HG03108 (cell line): ENCODE measurements at regions not wholly inside any gene's neighbourhood (a gene's known extent, or its start where the extent isn't known, plus 50 kb on each side); places are given as distances from the start of the nearest gene placed in this dataset.
"Not testable (repeated sequence)": the region's sequence is repeated elsewhere in the genome, so short reads cannot be mapped to it uniquely, and the experiment has no call there.

ENCODE experiments used
- ATAC-seq: cut with Tn5 transposase; IDR thresholded peaks from one replicate; pipeline ENCODE4 v1.9.1; 2021; ENCODE audit warnings: moderate library complexity; ENCODE audit not compliant: unreplicated experiment

DNA sequence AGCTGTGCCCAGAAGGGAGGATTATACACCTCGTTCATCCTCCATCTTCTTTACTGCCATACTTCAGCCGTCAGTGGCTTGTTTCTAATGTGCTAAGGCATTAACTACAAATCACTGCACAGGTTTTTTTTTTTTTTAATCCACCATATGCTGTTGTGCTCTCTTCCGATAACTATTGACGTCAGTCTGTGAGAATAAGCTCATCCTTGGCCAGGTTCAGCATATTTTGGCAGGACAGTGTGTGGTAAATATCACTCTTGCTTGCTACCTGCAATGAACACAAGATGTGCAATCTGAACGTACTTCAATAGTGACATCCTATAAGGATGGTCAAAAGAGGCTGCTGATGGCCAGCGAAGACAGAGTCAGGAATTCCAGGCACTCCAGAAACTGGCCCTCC, 2030.7 kb upstream of the PCDH20 start:
- no peak for ATAC-seq

DNA sequence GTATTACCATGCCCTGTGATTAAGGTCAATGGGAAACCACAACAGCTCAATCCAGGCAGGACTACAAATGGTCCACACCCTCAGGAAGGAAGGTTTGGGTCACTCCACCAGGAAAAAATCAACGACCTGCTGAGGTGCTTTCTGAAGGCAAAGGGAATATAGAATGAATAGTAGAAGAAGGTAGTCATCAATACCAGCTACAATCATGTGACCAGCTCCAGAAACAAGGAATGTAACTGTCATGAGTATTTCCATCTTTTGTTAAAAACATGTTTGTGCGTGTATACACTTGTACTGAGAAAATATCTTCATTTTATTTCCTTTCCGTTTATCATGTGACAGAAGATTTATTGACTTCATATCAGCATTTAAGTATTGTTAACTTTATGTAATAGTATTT, 2028.6 kb upstream of the PCDH20 start:
- not testable (repeated sequence) for ATAC-seq

DNA sequence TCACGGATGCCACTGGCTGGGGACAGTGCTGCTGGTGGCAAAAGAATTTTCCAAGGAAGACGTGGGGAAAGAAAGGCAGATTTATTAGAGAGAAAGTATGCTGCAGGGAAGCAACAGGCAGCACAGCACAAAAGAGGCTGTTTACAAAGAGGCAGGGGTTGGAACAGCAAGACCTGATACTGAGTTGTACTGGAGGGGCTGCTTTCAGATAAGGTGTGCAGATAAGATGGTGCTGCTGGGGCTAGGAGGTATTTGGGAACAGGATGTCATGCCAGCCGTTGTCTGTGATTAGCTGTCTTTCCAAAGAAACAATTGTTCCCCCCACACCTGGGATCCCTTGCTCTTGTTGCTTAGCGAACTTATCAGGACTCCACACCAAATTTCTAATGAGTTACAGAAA, 2023.3 kb upstream of the PCDH20 start:
- ATAC-seq, result no peak

DNA sequence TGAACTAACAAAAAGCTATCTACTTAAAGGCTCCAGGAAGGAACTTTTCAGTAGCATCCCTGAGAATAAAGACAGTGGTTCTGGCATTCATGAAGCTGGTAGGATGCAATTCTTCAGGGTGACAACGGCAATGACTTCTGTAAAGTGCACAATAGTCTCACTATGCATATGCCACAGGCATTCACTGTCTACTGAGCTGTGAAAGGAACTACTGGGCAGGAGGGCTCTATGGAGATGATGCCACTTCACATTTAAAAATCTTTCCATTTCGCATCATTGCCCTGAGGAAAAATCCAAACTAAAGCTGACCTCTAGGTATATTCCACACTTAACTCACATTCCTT, 2020.6 kb upstream of the PCDH20 start:
- ATAC-seq, result no peak

DNA sequence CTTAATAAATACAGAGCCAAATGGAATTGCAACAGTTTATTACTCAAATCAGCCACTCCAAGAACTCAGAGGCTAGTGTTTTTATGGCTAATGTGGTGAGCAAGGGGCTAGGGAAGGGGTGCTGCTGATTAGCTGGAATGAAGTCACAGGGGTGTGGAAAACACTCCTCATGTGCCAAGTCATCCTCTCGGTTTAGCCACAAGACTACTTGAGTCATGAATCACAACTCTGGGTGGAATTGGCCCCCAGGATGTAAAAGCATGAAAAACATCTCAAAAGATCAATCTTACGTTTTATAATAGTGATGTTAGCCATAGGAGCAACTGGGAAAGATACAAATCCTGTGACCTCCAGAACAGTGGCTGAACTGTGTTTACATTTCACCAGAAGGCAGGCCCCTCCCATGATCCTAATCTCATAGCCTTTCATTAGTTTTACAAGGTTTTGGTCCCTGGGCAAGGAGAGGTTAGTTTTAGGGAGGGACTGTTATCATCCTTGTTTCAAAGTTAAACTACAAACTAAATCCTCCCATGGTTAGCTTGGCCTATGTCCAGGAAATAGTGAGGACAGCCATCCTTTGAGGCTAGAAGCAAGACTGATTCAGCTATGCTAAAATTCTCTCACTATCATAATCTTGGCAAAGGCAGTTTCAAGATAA, 2020.1 kb upstream of the PCDH20 start:
- ATAC-seq, result no peak

DNA sequence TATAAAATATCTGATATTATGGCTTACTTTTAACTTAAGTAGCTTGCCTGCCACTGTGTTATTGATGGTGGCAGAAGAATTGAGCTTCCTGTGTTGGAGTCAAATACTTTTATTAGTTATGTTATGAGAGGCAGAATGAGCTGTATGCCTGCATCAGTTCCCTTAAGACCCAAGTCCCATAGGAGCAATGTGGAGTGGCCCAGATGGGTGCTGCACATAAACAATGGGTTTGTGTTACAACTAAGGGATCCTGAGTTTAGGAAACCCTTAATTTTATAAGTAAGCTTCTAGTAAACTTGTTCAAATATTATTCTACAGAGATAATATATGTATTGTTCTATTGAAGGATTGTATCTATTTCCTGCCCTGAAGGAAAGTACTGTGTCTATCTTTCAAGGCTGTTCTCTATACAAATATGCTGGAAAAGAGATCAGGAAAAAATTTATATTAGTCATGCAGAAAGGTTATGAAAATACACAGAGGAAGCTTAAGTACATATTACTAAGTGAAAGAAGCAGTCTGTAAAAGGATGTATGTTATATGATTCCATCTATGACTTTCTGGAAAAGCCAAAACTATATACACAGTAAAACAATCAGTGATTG, 2018.0 kb upstream of the PCDH20 start:
- ATAC-seq, result no peak

DNA sequence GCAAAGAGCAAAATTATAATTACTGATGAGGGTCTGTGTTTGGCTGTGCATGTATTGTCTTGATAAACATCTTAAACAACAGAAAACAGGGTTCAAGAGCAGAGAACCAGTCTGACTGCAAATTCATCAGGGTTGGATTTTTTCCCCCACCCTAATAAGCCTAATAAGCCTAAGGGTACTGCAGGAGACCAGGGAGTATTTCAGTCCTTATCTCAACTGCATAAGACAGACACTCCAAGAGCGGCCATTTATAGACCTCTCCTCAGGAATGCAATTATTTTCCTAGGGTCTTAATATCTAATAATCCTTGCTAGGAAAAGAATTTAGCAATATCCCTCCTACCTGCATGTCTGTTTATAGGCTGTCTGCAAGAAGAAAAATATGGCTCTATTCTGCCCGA, 2011.5 kb upstream of the PCDH20 start:
- no peak for ATAC-seq

DNA sequence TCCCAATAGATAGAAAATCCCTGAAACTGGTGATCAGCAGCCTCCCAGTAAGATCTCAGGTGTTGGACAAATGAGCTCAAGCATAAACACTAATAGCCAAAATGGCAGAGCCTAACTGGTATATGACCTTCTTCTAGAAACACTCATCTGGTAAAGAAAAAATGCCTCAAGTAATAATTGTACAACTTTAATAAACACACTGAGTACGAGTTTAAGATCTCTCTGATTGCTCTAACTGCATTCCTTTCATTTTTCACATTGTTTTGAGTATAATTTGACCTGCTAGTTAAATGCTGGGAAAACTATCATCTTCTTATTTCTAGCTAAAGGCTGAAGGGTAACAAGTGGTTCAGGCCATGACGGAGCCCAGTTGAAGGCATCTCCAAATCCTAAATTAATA, 2009.5 kb upstream of the PCDH20 start:
- no peak for ATAC-seq

DNA sequence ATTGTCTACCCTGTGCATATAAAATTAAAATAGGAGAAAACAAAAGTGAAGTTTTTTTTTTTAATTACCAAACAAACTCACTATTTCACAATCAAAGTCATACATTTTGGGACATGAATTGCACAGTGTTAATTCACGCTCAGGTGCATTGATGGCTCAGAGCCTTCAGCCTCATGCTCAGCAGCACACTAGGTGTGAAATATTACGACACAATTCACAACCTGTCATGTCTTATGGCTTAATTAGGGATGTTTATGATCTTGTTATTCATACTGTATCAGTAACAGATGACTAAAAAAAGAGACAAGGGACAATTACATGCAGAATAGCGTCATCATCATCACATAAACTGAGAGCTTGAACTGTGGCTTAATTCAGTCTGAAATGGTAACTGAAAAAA, 2005.5 kb upstream of the PCDH20 start:
- ATAC-seq, result no peak

DNA sequence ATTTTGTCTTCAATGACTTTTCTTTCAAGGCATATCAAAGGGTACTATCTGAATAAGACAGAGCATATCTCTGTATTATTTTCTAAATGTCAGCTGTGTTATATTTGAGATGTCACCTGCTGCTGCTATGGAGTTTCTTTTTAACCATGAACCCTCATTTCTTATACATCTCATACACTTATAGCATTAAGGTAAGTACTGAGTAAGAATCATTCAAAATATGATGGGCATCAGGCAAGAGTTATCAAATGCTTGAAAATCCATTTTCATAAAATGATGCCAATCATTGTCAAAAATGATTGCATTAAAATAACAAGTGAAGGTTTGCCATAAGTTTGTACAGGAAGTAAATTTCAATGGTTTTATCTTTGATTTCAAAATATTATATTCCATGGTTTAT, 2005.0 kb upstream of the PCDH20 start:
- ATAC-seq, result no peak

DNA sequence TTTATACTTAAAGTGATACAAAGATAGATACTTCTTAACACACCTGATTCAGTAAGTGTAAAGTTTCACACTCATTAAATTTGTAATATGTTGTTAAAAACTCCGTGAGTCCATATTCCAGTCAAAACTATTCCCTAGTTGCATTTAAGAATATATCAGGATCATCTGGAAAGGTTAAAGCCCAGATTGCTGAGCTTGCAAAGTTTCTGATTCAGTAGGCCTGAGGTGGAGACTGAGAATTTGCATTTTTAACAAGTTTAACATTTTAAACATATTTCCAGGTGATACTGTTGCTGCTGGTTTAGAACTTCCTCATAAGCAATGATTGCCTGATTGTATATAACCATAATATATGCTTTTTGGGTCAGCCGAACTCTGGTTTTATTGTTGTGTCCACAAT, 1998.6 kb upstream of the PCDH20 start:
- ATAC-seq, result no peak

DNA sequence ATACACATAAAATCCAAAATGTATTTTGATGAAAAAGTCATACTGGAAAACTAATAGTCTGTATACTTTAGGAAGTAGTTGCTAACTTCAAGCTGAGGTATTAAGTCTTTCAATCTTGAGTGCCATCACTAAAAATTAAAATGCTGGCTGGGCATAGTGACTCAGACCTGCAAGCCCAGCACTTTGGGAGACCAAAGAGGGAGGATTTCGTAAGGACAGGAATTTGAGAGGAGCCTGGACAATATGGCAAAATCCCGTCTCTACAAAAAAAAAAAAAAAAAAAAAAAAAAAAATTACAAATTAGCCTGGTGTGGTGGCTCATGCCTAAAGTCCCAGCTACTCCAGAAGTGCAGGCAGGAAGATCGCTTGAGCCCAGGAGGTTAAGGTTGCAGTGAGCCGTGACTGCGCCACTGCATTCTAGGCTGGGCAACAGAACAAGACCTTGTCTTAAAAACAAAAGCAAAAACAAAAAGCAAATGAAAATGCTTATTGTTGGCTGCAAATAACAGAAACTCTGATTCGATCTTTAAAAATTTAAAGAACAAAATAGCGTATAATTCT, 1994.2 kb upstream of the PCDH20 start:
- no peak for ATAC-seq

DNA sequence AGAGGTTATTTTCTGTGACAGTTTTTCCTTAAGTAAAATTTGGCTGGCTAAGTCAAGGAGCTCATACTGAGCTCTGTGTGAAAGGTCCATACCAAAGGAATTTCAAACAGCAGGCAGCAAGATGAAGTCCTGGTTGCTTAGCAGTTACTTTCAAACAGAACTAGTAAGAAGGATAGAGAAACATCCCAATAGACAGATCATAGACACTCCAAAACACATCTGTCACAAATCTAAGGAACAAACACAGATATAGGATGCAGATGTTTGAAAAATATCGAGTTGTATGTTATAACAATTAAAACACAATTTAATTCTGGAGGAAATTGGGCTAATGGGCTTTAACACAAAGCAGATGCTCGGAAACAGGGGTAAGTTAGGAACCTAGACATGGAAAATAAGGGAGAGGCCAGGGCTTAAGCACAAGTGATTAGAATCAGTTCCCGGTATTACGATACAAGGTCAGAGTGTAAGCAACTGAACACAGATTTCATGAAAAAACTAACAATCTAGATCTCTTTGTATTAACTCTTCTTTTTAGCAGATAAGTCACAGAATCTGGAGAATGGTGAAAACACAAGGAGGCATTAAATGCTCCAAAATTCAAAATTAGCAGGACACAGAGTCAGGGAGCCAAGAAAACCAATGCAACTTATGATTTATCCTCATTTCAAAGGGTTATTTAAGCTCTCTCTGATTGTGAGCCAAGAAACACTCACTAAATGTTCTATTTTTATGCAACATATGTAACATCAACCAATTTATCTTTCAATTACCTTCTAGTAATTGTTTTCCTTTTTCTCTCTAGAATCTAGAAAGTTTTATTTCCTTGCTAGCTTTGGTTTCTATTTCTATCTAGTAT, 1992.9 kb upstream of the PCDH20 start:
- ATAC-seq, result no peak

DNA sequence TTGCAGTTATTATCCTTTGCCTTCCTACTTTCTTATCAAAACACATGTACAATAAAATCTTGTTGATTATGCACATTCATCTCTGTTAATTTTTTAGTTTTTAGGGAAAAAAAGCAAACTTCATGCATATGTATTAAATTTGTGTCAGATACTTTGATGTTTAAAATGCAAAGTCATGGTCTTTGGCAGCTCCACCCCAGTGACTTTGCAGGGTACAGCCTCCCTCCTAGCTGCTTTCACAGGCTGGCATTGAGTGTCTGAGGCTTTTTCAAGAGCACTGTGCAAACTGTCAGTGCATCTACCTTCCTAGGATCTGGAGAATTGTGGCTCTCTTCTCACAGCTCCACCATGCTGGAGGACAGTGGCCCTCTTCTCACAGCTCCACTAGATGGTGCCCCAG, 1988.1 kb upstream of the PCDH20 start:
- ATAC-seq, result no peak

DNA sequence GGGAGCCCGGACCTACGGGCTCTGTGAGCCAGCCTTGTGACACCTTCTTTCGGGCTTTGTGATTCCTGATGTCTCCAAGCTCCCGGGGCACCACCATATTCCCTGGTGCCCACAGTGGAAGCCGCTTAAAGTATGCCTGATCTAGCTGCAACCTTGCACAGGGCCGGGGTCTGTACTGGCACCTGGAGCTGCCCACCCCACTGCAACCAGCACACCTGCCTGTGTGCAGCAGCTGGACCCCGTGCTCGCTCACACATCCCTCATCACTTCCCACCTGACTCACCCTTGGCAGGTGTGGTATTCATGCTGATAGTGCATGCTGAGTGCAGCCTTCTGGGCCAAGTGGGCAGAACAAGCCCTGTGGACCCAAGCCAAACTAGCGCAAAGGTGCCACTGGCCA, 1981.1 kb upstream of the PCDH20 start:
- no peak for ATAC-seq

DNA sequence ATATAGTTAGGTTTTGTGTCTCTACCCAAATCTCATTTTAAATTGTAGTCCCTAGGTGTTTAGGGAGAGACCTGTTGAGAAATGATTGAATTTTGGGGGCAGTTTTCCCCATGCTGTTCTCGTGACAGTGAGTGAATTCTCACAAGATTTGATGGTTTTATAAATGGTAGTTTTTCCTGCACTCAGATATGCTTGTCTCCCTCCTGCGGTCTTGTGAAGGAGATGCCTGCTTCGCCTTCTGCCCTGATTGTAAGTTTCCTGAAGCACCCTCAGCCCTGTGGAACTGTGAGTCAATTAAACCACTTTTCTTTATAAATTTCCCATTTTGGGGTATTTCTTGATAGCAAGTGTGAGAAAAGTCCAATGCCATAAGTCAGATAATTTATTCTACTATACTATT, 1977.5 kb upstream of the PCDH20 start:
- ATAC-seq, result no peak

DNA sequence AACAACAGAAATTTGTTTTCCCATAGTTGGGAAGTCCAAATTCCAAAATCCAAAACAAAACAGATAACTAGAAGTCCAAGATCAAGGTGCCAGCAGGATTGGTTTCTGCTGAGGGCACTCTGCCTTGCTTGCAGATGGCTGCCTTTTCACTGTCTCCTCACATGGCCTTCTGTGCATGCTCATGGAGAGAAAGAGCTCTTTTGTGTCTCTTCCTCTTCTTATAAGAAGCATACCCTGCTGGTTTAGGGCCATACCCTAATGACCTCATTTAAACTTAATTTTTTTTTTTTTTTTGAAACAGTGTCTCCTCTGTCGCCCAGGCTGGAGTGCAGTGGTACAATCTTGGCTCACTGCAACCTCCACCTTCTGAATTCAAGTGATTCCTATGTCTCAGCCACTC, 1974.1 kb upstream of the PCDH20 start:
- no peak for ATAC-seq

DNA sequence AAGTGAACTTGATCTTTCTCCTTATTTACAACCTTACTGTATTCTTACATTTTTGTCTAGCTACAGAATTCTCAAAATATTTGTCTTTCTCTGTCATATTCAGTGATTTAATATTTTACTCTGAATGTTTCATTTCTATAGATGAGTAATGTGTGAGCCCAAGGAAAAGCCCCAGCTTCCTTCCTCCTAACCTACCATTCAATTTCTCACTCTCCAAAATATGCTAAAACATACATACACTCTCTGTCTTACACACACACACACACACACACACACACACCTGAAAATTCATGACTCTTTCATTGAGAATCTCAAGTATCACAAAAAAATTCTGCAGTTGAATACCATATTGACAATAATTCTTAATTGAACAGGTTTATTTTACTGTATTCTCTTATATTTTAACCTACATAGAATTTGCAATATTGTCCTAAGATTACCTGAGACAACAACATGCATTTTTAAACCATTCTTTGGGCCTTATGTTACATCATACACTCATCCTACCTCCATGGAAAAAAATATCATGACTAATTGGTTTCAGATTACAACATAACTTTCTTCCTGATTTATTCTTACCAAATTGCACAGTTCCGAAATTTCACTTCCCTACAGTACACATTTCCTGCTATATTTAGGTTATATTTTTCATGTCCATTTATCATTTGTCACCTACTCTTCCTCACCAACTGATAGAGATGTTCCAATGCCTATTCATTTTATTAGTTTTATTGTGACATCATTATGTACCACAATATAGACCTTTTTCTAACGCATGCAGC, 1965.6 kb upstream of the PCDH20 start:
- ATAC-seq, result no peak

DNA sequence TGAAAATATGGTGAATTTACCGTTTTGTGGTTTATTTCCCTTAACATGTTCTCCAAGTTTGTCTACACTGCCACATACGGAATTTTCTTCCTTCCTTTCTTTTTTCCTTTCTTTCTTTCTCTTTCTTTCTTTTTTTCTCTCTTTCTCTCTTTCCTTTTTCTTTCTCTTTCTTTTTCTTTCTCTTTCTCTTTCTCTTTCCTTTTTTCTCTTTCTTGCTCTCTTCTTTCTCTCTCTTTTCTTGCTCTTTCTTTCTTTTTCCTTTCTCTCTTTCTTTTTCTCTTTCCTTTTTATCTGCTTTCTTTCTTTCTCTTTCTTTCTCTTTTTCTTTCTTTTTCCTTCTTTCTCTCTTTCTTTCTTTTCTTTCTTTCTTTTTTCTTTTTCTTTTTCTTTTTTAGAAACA, 1962.3 kb upstream of the PCDH20 start:
- no peak for ATAC-seq

DNA sequence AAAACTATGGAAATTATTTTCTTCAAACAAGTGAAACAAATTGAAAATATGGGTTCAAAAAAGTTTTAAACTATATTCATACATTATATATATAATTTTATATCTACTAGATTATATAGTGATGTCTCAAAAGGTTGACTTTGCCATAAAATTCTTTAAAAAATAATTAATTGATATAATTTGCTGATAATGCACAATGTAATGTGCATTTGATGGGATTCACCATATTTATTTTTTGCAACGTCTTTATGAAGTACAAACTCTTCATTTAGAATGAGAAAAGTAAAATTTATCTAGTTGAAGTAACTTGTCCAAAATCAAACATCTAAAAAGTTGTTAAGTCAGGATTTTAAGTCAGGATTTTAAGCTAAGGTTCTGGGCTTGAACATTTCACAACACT, 1954.5 kb upstream of the PCDH20 start:
- ATAC-seq, result no peak

DNA sequence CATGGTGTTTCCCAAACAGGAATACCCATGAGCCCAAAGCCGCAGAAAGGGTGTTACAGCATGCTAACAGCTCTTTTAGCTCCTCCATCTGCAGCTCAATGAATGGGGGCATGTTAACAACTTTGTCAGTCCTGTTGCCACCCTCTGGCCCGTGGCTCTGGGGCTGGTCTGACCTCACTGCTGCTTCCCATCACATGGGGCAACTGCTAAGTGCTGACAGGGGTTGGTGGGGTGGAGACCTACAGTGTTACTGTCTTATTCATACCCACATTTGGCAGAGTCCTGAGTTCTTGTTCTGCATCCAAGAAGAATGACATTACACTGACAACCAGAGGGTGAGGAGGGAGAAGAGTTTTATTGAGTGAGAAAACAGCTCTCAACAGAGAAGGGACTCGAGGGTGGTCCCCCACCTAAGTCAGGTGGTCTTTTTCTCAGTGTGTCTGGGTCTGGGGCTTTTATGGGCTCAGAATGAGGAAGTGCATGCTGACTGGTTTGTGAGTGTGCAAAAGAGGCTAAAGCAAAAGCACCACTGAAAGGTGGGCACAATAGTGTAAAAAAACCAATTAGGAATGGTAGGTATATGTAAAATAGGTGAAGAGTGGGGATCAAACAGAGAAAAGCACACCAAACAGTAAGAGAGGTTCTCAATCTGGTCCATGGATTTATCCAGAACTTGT, 1952.0 kb upstream of the PCDH20 start:
- ATAC-seq, result no peak
